GM12865 (cell line): ENCODE measurements at regions not wholly inside any gene's neighbourhood (a gene's known extent, or its start where the extent isn't known, plus 50 kb on each side); places are given as distances from the start of the nearest gene placed in this dataset.
A peak's percentile ranks its signal among the peaks of the same experiment; 100 is the strongest.

Experiments
- DNase-seq: peaks from one replicate; pipeline ENCODE4 v3.0.0; 2010; ENCODE audit warnings: low read depth
- H3K4me3 ChIP-seq: 2 replicates; pipeline ENCODE4 v1.5.1; 2011; ENCODE audit warnings: mild to moderate bottlenecking, low read depth, low read length, control low read depth
- TF ChIP-seq, protein P1 (sequence below): IDR thresholded peaks from 2 replicates; pipeline ENCODE4 v1.5.1; 2011; ENCODE audit warnings: low read length, control low read depth, low read depth, inconsistent platforms; ENCODE audit not compliant: insufficient read depth; ENCODE audit errors: missing control alignments

DNA sequence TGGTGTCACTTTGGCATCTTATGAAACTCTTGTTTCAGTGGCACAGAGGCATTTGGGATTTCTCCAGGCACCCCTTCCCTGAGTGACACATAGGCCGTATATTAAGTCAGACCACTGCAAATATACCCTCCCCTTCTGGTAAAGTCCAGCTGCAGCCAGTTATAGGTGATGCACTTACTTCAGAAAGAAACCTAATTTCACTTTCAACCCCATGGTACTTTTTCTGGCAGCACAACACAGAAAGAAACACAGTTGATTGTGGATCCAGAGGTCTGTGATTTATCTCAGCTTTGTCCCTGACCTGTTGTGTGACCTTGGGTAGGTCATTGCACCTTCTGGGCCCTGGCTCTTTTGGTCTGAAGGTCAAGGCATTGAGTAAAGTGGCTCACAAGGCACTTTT lies 173.2 kb downstream of the BUB3 start:
- no peak overlapping the region for H3K4me3 ChIP-seq
- peak; percentile 89 for DNase-seq
- TF ChIP-seq, protein P1, sequence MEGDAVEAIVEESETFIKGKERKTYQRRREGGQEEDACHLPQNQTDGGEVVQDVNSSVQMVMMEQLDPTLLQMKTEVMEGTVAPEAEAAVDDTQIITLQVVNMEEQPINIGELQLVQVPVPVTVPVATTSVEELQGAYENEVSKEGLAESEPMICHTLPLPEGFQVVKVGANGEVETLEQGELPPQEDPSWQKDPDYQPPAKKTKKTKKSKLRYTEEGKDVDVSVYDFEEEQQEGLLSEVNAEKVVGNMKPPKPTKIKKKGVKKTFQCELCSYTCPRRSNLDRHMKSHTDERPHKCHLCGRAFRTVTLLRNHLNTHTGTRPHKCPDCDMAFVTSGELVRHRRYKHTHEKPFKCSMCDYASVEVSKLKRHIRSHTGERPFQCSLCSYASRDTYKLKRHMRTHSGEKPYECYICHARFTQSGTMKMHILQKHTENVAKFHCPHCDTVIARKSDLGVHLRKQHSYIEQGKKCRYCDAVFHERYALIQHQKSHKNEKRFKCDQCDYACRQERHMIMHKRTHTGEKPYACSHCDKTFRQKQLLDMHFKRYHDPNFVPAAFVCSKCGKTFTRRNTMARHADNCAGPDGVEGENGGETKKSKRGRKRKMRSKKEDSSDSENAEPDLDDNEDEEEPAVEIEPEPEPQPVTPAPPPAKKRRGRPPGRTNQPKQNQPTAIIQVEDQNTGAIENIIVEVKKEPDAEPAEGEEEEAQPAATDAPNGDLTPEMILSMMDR: no peak

- no peak overlapping the region for H3K4me3 ChIP-seq
- DNase-seq: no peak
- TF ChIP-seq, protein P1: no peak
Measured at GRCh38 chr10:123327896-123328295, 173.7 kb downstream of the BUB3 start.

DNA sequence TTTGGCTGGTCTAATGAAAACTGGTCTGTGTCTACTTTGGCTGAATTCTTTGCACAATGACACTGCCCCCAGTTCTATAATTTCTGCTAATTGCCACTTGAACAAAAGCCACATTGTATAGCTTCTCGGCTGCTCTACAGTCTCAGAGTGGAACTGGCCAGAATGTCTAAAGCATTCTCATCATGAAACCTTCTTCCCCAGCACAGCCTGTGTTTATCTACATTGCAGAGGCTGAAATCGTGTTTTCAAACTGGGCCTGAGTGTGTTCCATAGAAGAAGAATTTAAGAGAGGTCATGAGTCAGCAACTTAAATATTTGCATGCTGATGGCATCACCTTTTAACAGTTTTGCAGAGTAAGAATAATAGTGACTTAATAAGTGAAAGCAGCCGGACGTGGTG lies 177.2 kb downstream of the BUB3 start:
- no peak overlapping the region for H3K4me3 ChIP-seq
- no peak for DNase-seq
- TF ChIP-seq, protein P1: no peak

DNA sequence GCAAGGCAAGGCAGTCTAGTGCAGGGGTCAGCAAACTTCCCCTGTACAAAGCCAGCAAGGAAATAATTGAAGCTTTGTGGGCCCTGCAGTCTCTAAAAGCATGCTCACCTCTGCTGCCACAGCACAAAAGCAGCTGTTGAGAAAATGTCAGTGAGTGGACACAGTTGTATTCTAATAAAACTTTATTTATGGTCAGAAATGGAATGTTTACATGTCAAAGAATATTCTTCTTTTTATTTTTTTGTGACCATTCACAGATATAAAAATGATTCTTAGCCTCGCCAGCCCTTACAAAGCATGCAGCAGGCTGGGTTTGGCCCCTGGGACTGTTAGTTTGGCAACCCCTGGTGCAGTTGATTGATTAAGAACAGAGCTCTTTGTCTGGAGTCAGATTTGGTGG lies 192.4 kb downstream of the BUB3 start:
- TF ChIP-seq, protein P1: no peak
- DNase-seq: no peak
- no peak overlapping the region for H3K4me3 ChIP-seq

- TF ChIP-seq, protein P1: no peak
Measured at GRCh38 chr10:123348691-123349572, 194.7 kb downstream of the BUB3 start.

GRCh38 chr10:123351715-123352114 lies 197.5 kb downstream of the BUB3 start:
- H3K4me3 ChIP-seq: no peak overlapping the region
- TF ChIP-seq, protein P1: no peak
- DNase-seq: no peak

More at GRCh38 chr10:123348691-123349572, 194.7 kb downstream of the BUB3 start:
- H3K4me3 ChIP-seq: no peak overlapping the region
- DNase-seq: no peak
